SHP77 treated with DMSO at 0.1 percent for 48 hours (cell line): ENCODE measurements at regions not wholly inside any gene's neighbourhood (a gene's known extent, or its start where the extent isn't known, plus 50 kb on each side); places are given as distances from the start of the nearest gene placed in this dataset.
"Not testable (repeated sequence)": the region's sequence is repeated elsewhere in the genome, so short reads cannot be mapped to it uniquely, and the experiment has no call there.

ENCODE experiments used
- DNase-seq: peaks from one replicate; lab custom pipeline; 2025; lab: John Stamatoyannopoulos, UW

- not testable (repeated sequence) for DNase-seq
Measured at GRCh38 chr4:102397056-102397455, 51.8 kb upstream of the SLC39A8 start.

DNA sequence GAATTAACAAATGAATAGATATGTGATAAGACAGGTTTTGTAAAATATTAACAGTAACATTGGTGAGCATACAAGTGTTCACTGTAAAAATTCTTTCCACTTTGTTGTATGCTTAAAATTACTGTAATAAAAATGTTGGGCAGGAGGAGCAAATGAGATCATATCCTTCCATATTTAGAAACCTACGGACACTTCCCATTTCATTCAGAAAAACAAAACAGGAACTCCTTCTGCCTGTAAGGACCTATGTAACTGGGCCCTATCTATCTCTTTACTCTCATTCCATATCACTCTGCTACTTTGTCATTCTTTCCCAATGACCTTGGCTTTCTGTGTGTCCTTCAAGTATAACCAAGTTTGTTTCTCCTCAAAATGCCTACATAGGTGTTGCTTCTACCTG is 53.7 kb upstream of the SLC39A8 start:
- no peak for DNase-seq

DNA sequence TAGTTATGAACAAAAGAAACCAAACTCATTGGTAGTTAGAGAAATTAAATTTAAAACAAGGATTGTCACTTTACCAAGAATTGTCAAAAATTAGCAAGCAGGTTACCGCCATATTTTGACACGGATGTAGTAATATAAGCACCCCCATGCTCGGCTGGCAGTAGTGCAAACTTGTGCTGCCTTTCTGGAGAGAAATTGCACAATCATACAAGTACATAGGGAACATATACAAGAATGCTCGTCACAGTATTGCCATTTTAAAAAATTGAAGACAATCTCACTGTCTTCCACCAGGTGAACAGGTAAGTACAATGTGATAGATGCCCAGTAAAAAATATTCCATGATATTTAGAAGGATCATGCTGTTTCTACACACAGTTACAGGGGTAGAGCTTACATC is 55.6 kb upstream of the SLC39A8 start:
- no peak for DNase-seq

DNA sequence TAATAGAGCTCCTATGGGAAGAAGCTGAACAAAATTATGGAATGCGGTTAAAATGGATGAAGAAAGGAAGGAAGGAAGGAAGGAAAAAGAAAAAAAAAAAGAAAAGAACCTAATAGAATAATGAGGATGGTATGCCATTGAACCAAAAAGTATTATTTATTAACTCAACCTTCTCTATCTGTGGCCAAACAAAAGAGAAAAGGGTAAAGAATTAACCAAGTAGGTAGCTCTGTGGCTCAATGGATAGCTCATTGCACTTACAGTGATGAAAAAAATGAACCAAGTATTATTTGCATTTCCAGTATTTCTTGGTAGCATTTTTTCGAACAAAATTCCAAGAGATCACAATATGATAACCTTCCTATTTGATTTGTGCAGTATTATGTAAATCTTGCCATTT is 56.9 kb upstream of the SLC39A8 start:
- no peak for DNase-seq

DNA sequence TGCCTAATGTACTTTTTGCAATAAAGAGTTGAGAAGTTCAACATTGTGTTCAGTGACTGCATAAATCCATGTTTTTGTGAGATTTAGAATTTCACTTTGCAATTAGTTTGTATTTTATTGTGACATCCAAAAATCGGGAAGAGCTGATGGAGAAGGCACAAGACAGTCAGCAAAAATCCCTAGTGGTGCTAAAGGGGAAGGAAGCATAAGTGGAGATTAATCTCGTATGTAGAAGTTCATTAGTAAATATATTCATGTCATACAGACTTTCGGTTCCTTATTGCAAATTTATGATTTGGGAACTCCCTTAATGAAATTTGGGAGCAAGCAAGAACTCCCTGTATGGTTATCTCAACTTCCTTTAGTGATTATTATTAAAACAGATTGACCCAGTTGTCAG is 57.8 kb upstream of the SLC39A8 start:
- no peak for DNase-seq

- DNase-seq, result no peak
Measured at GRCh38 chr4:102404431-102404969, 59.2 kb upstream of the SLC39A8 start.

DNA sequence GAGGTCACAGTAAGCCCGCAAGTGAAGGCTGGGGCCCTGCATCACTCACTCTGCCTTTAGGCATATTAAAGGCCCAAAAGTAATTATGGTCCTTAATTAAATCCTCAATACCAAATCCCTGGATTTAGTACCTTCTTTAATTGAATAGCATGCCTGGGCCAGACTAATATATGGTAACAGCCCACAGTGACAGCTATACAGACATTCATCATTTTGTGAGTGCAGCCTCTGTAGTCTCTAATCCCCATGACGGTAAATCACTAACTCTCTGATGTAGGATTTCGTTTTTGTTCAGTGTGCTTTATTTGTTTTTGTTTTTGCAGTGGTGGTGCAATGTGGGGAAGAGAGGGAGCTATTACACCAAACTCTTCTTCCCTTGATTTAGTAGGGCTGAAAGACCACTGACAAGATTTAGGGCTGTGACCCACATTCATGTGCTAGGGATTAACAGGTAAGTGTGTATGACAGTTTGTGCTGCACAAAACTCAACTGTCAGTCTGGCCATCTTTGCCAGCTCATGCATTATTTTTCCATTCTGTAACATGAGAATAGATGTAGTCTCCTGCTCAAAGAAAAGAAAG is 60.6 kb upstream of the SLC39A8 start:
- no peak for DNase-seq

- not testable (repeated sequence) for DNase-seq
Measured at GRCh38 chr4:102410884-102411283, 65.6 kb upstream of the SLC39A8 start.

GRCh38 chr4:102411408-102411807 is 66.1 kb upstream of the SLC39A8 start:
- DNase-seq, result no peak

DNA sequence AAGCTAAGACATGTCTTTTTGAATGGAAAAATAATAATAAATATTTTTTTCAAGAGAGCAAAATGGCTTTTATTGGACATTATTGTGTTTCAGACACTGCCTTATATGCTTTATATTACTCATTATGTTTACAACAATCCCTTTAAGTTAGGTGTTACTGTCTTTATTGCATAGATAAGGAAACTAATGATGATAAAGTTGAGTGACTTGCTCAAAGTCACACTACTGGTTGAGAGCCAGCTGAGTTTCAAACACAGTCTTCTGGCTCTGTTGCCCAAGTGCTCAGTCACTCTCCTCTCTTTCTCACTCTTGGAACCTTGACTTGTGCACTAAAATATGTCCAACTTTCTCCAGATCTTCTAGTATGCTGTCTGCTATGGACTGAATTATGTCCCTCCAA is 71.5 kb upstream of the SLC39A8 start:
- no peak for DNase-seq

- no peak for DNase-seq
Measured at GRCh38 chr4:102420563-102421398, 75.5 kb upstream of the SLC39A8 start.

DNA sequence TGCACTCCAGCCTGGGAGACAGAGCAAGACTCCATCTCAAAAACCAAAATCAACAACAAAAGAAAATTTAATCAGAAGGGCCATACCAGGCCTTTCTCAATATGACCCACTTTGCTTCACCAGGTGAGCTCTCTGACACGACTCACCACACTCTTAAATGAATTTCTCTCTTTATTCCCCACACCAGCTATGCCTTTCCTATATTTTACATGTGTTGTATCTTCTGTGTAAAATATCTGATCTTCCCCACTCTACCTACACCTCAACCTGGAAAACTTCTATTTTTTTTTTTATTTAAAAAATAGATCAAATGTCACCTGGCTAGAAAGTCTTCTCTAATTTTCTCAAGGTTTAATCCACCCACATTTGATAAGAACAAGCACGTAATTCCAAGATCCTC is 77.6 kb upstream of the SLC39A8 start:
- DNase-seq, result no peak

DNA sequence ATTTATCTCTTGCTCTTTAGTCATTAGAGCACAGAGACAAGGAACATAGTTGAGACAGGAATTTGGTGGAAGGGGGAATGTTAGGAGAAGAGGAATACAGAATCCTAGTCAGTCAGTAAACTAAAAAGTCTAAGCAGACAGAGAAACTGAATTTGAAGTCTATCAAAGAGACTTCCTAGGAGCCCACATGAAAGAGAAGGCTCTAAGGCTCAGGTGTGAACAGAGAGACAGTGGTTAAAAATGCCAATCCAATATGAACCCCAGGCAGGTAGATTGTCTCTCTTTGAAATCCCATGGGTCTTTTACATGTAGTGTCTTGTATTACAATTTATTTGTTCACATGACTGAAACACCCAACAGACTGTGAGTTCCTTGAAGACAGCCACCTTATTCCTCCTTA is 77.8 kb upstream of the NFKB1 start:
- no peak for DNase-seq

- no peak for DNase-seq
Measured at GRCh38 chr4:102427371-102427998, 73.7 kb upstream of the NFKB1 start.

GRCh38 chr4:102428122-102428521 is 73.0 kb upstream of the NFKB1 start:
- DNase-seq, result no peak

GRCh38 chr4:102429553-102429952 is 71.6 kb upstream of the NFKB1 start:
- DNase-seq, result no peak

- no peak for DNase-seq
Measured at GRCh38 chr4:102430461-102430910, 70.7 kb upstream of the NFKB1 start.

GRCh38 chr4:102431608-102431961 is 69.6 kb upstream of the NFKB1 start:
- DNase-seq, result no peak

- DNase-seq, result no peak
Measured at GRCh38 chr4:102437111-102437510, 64.0 kb upstream of the NFKB1 start.

DNA sequence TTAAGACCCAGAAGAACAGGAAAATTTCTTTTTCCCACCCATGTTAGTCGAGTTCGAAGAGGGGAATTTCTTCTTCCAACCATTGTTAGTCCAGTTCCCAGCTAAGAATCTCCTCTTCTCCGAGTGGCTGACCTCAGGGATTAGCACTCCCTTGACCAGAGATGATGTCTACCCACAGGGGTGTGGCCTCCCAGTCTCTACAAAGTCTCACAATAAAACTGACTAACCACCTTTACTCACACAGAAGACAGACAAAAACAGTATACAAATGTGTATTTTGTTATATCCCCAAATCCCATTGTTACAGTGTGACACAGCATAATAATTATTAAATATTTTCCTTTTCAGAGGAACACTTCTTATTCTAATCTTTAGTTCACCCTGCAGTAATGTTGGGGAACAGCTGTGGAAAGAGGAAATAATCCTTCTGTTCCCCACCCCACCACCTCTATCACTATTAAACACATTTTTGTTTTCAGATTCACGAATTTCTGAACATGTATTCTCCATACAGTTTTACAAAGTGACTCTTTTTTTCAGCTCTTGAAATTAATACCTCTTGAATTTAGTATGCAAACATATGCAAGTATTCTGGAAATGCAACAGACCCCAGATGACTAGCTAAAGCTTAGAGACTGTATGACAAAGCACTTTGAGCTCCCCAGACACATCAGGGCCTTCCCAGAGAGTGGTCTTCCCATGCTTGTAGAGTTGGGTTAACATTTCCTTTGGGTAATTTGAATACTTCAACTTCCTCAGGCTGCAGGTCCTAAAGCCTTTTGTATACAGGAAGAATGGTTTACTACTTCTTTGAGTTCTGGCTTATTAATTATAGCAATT is 62.5 kb upstream of the NFKB1 start:
- no peak for DNase-seq

DNA sequence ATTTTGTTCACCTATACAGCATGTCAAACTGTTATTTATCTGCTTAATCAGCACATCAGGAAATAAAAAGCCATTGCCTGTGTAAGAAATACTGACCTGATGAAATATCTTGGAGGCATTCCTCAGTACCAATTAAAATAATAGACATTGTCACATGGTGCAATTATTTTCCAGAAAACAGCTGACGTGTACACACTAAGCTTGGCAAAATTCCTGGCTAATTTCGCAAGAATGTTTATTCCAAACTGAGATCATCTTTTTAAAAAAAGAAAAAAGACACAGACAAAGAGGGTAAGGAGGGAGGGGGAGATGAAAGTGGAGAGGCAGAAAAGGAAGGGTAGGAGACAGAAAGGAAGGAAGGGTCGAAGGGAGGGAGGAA is 61.9 kb upstream of the NFKB1 start:
- DNase-seq, result no peak

- no peak for DNase-seq
Measured at GRCh38 chr4:102439812-102440211, 61.3 kb upstream of the NFKB1 start.
